ENCODE measurements at regions not wholly inside any gene's neighbourhood (a gene's known extent, or its start where the extent isn't known, plus 50 kb on each side); places are given as distances from the start of the nearest gene placed in this dataset.

DNA sequence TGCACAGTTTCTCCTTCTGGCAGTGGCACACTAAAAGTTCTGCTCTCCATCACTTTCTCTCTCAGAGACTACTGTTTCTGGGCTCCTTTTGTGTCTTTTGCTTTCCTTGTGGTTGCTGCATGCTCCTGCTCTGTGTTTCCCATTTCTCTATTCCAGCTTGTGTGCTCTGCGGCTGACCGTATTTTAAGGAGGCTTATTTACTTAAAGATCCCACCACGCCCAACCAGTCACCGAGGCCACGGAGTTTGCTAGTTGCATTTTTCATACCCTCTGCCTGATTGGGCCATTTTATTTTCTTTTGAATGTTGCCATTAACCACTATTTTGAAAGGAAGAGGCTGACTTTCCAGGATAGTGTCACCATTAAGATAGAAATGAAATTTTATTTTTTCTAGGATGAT lies 626.4 kb upstream of the MMS22L start:
- Histone ChIP-seq H3K4me3 (ENCODE audit: low read length) (no peak overlapping the region), H3K9me2 (replicated peaks; ENCODE audit: control insufficient read depth, low read length) (no peaks in the 10 kb centered on the region), H4K20me1 (ENCODE audit: control insufficient read depth, insufficient read depth, low read depth, low read length) (no peaks in the 10 kb centered on the region), H3K9me3 (ENCODE audit: control insufficient read depth, insufficient read depth, low read length) (no peaks in the 10 kb centered on the region), H3K36me3 (ENCODE audit: control insufficient read depth, low read length) (no peaks in the 10 kb centered on the region), H3K4me2 (ENCODE audit: low read length) (no peak overlapping the region), H3K4me1 (ENCODE audit: control insufficient read depth, low read length) (no peaks in the 10 kb centered on the region), H3F3A (ENCODE audit: control insufficient read depth, insufficient read depth) (no peaks in the 10 kb centered on the region), H3K27ac (ENCODE audit: low read depth, low read length) (no peak overlapping the region), H3K27me3 (ENCODE audit: control insufficient read depth, low read length) (no peaks in the 10 kb centered on the region), H3K79me2 (ENCODE audit: control insufficient read depth, low read length) (no peaks in the 10 kb centered on the region)
- TF ChIP-seq EZH2phosphoT487 (IDR thresholded peaks at IDR 0.05; ENCODE audit: borderline replicate concordance, low read length) = no peak
- TF ChIP-seq, protein P1, sequence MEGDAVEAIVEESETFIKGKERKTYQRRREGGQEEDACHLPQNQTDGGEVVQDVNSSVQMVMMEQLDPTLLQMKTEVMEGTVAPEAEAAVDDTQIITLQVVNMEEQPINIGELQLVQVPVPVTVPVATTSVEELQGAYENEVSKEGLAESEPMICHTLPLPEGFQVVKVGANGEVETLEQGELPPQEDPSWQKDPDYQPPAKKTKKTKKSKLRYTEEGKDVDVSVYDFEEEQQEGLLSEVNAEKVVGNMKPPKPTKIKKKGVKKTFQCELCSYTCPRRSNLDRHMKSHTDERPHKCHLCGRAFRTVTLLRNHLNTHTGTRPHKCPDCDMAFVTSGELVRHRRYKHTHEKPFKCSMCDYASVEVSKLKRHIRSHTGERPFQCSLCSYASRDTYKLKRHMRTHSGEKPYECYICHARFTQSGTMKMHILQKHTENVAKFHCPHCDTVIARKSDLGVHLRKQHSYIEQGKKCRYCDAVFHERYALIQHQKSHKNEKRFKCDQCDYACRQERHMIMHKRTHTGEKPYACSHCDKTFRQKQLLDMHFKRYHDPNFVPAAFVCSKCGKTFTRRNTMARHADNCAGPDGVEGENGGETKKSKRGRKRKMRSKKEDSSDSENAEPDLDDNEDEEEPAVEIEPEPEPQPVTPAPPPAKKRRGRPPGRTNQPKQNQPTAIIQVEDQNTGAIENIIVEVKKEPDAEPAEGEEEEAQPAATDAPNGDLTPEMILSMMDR (IDR thresholded peaks at IDR 0.05; ENCODE audit: low read depth, low read length, poor library complexity, severe bottlenecking) = no peak

DNA sequence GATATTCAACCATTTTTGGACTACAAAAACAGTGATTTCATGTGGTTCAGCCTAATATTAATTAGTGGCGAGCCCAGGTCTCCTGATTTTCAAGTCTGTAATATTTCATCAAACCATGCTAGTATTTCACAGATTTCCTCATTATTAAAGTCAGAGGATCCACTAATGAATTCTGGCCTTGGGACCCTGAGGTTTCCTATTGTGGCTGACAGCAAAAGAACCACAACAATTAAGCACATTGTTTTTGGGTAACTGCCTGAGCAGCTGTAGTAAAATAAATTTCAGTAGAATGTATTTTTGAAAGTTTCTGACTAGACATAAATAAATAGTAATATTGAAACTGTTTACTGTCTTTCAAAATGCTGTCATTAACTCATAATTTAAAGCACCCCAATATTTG lies 630.7 kb upstream of the MMS22L start:
- H3K36me3 ChIP-seq (ENCODE audit: control insufficient read depth, low read length) = no peaks in the 10 kb centered on the region
- H4K20me1 ChIP-seq (ENCODE audit: control insufficient read depth, insufficient read depth, low read depth, low read length) = no peaks in the 10 kb centered on the region
- no peaks in the 10 kb centered on the region for H3K9me2 ChIP-seq (replicated peaks; ENCODE audit: control insufficient read depth, low read length)
- no peak overlapping the region for H3K4me2 ChIP-seq (ENCODE audit: low read length)
- no peaks in the 10 kb centered on the region for H3K4me1 ChIP-seq (ENCODE audit: control insufficient read depth, low read length)
- no peaks in the 10 kb centered on the region for H3K79me2 ChIP-seq (ENCODE audit: control insufficient read depth, low read length)
- H3F3A ChIP-seq (ENCODE audit: control insufficient read depth, insufficient read depth) = no peaks in the 10 kb centered on the region
- no peak overlapping the region for H3K4me3 ChIP-seq (ENCODE audit: low read length)
- no peaks in the 10 kb centered on the region for H3K9me3 ChIP-seq (ENCODE audit: control insufficient read depth, insufficient read depth, low read length)
- TF ChIP-seq, protein P1 (IDR thresholded peaks at IDR 0.05; ENCODE audit: low read depth, low read length, poor library complexity, severe bottlenecking) = no peak
- no peak for TF ChIP-seq EZH2phosphoT487 (IDR thresholded peaks at IDR 0.05; ENCODE audit: borderline replicate concordance, low read length)
- H3K27me3 ChIP-seq (ENCODE audit: control insufficient read depth, low read length) = no peaks in the 10 kb centered on the region
- H3K27ac ChIP-seq (ENCODE audit: low read depth, low read length) = no peak overlapping the region

DNA sequence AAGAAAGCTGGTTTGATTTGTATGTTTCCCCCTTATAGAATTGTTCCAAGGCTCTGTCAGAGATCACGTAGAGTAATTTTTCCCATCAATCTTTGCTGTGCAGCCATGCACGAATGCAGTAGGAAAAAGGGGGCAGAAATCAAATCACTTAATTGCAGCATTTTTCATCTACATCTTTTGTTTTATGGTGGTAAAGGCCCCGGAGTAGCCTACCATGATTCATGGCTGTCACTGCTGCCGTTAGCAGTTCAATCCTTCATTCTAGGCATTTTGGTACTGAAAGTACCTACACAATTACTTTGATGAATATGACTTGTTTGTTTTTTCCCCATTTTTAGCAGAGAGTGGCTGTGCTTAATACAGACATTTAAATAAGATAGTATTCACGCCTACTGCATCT lies 631.9 kb upstream of the MMS22L start:
- Histone ChIP-seq H3F3A (ENCODE audit: control insufficient read depth, insufficient read depth) (no peaks in the 10 kb centered on the region), H3K4me1 (ENCODE audit: control insufficient read depth, low read length) (no peaks in the 10 kb centered on the region), H3K9me3 (ENCODE audit: control insufficient read depth, insufficient read depth, low read length) (no peaks in the 10 kb centered on the region), H3K36me3 (ENCODE audit: control insufficient read depth, low read length) (no peaks in the 10 kb centered on the region), H4K20me1 (ENCODE audit: control insufficient read depth, insufficient read depth, low read depth, low read length) (no peaks in the 10 kb centered on the region), H3K4me3 (ENCODE audit: low read length) (no peak overlapping the region), H3K27ac (ENCODE audit: low read depth, low read length) (no peak overlapping the region), H3K9me2 (replicated peaks; ENCODE audit: control insufficient read depth, low read length) (no peaks in the 10 kb centered on the region), H3K4me2 (ENCODE audit: low read length) (no peak overlapping the region), H3K27me3 (ENCODE audit: control insufficient read depth, low read length) (no peaks in the 10 kb centered on the region), H3K79me2 (ENCODE audit: control insufficient read depth, low read length) (no peaks in the 10 kb centered on the region)
- TF ChIP-seq, protein P1 (IDR thresholded peaks at IDR 0.05; ENCODE audit: low read depth, low read length, poor library complexity, severe bottlenecking) = no peak
- TF ChIP-seq EZH2phosphoT487 (IDR thresholded peaks at IDR 0.05; ENCODE audit: borderline replicate concordance, low read length) = no peak

DNA sequence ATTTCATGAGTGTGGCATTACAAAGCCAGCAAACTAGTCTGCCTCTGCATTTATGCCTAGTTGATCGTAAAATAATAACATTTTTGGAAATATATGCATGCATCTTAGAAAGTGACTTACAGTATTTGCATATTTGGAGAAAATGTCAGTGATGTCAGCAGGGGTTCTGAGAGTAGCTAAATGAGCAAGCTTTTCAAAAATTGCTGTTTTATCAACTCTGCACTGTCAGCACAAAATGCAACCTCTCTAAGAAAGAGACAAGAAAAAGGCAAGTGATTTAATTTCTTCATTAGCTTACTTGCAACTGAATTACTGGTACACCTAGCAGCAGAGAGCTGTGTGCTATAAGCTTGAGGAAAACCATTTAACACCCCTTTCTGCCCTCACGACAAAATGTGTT lies 632.5 kb upstream of the MMS22L start:
- Histone ChIP-seq H3F3A (ENCODE audit: control insufficient read depth, insufficient read depth) (no peaks in the 10 kb centered on the region), H3K9me2 (replicated peaks; ENCODE audit: control insufficient read depth, low read length) (no peaks in the 10 kb centered on the region), H3K27me3 (ENCODE audit: control insufficient read depth, low read length) (no peaks in the 10 kb centered on the region), H3K4me2 (ENCODE audit: low read length) (no peak overlapping the region), H3K4me1 (ENCODE audit: control insufficient read depth, low read length) (no peaks in the 10 kb centered on the region), H3K79me2 (ENCODE audit: control insufficient read depth, low read length) (no peaks in the 10 kb centered on the region), H3K9me3 (ENCODE audit: control insufficient read depth, insufficient read depth, low read length) (no peaks in the 10 kb centered on the region), H4K20me1 (ENCODE audit: control insufficient read depth, insufficient read depth, low read depth, low read length) (no peaks in the 10 kb centered on the region), H3K27ac (ENCODE audit: low read depth, low read length) (no peak overlapping the region), H3K4me3 (ENCODE audit: low read length) (no peak overlapping the region), H3K36me3 (ENCODE audit: control insufficient read depth, low read length) (no peaks in the 10 kb centered on the region)
- TF ChIP-seq, protein P1 (IDR thresholded peaks at IDR 0.05; ENCODE audit: low read depth, low read length, poor library complexity, severe bottlenecking) = no peak
- TF ChIP-seq EZH2phosphoT487 (IDR thresholded peaks at IDR 0.05; ENCODE audit: borderline replicate concordance, low read length) = no peak
